ENCODE measurements at regions not wholly inside any gene's neighbourhood (a gene's known extent, or its start where the extent isn't known, plus 50 kb on each side); places are given as distances from the start of the nearest gene placed in this dataset.

GRCh38 chr12:105721051-105721825 lies 390.7 kb downstream of the C12orf75 start:
- no peak for TF ChIP-seq CTCF (IDR thresholded peaks at IDR 0.05; ENCODE audit: insufficient read depth, low read length, poor library complexity, severe bottlenecking)
- no peak for DNase-seq (ENCODE audit: low read depth)

GRCh38 chr12:105721891-105722290 lies 391.4 kb downstream of the C12orf75 start:
- no peak overlapping the region for H3K4me3 ChIP-seq (ENCODE audit: low read depth, low read length)
- DNase-seq (ENCODE audit: low read depth), result no peak
- H3K27me3 ChIP-seq (ENCODE audit: control insufficient read depth, insufficient read depth, low read length), result no peaks in the 10 kb centered on the region
- no peaks in the 10 kb centered on the region for H3K36me3 ChIP-seq (ENCODE audit: control insufficient read depth, insufficient read depth, low read length)
- TF ChIP-seq CTCF (IDR thresholded peaks at IDR 0.05; ENCODE audit: insufficient read depth, low read length, poor library complexity, severe bottlenecking), result no peak

More at GRCh38 chr12:105721051-105721825, 390.7 kb downstream of the C12orf75 start:
- Histone ChIP-seq H3K27me3 (ENCODE audit: control insufficient read depth, insufficient read depth, low read length) (no peaks in the 10 kb centered on the region), H3K36me3 (ENCODE audit: control insufficient read depth, insufficient read depth, low read length) (no peaks in the 10 kb centered on the region), H3K4me3 (ENCODE audit: low read depth, low read length) (no peak overlapping the region)

GRCh38 chr12:105723066-105723465 lies 392.6 kb downstream of the C12orf75 start:
- no peaks in the 10 kb centered on the region for H3K36me3 ChIP-seq (ENCODE audit: control insufficient read depth, insufficient read depth, low read length)
- no peak for DNase-seq (ENCODE audit: low read depth)
- no peak for TF ChIP-seq CTCF (IDR thresholded peaks at IDR 0.05; ENCODE audit: insufficient read depth, low read length, poor library complexity, severe bottlenecking)
- H3K27me3 ChIP-seq (ENCODE audit: control insufficient read depth, insufficient read depth, low read length), result no peaks in the 10 kb centered on the region
- no peak overlapping the region for H3K4me3 ChIP-seq (ENCODE audit: low read depth, low read length)

GRCh38 chr12:105723494-105723893 lies 393.0 kb downstream of the C12orf75 start:
- Histone ChIP-seq H3K4me3 (ENCODE audit: low read depth, low read length) (no peak overlapping the region), H3K36me3 (ENCODE audit: control insufficient read depth, insufficient read depth, low read length) (no peaks in the 10 kb centered on the region), H3K27me3 (ENCODE audit: control insufficient read depth, insufficient read depth, low read length) (no peaks in the 10 kb centered on the region)
- DNase-seq (ENCODE audit: low read depth), result no peak
- TF ChIP-seq CTCF (IDR thresholded peaks at IDR 0.05; ENCODE audit: insufficient read depth, low read length, poor library complexity, severe bottlenecking), result no peak

- no peak for TF ChIP-seq CTCF (IDR thresholded peaks at IDR 0.05; ENCODE audit: insufficient read depth, low read length, poor library complexity, severe bottlenecking)
- DNase-seq (ENCODE audit: low read depth), result no peak
- Histone ChIP-seq H3K36me3 (ENCODE audit: control insufficient read depth, insufficient read depth, low read length) (no peaks in the 10 kb centered on the region), H3K27me3 (ENCODE audit: control insufficient read depth, insufficient read depth, low read length) (no peaks in the 10 kb centered on the region), H3K4me3 (ENCODE audit: low read depth, low read length) (no peak overlapping the region)
These were observed 394.1 kb downstream of the C12orf75 start for GRCh38 chr12:105724641-105725040.

- DNase-seq (ENCODE audit: low read depth), result no peak
- no peak for TF ChIP-seq CTCF (IDR thresholded peaks at IDR 0.05; ENCODE audit: insufficient read depth, low read length, poor library complexity, severe bottlenecking)
- H3K36me3 ChIP-seq (ENCODE audit: control insufficient read depth, insufficient read depth, low read length), result no peaks in the 10 kb centered on the region
- H3K4me3 ChIP-seq (ENCODE audit: low read depth, low read length), result no peak overlapping the region
- no peaks in the 10 kb centered on the region for H3K27me3 ChIP-seq (ENCODE audit: control insufficient read depth, insufficient read depth, low read length)
These were observed 394.6 kb downstream of the C12orf75 start for GRCh38 chr12:105725054-105725453.

Data from kidney epithelial cell (primary cell).